Tibial nerve (tissue), 4 donors: ENCODE measurements at regions not wholly inside any gene's neighbourhood (a gene's known extent, or its start where the extent isn't known, plus 50 kb on each side); places are given as distances from the start of the nearest gene placed in this dataset.

Source experiments
- DNase-seq, 2 donors: peaks; one replicate each; pipeline ENCODE4 v3.0.0-alpha.2; 2019; ENCODE audit warnings: low spot score in 2 of 2
- H3K27ac ChIP-seq, 4 donors: fragments of 200-600 bp; sonication (generic) in 3 of 4; one replicate each; pipeline ENCODE4 v1.5.1; 2017 to 2019; ENCODE audit warnings: mild to moderate bottlenecking in 1 of 4
- H3K27me3 ChIP-seq, 2 donors: fragments of 200-600 bp; sonication (generic) in 1 of 2; one replicate each; pipeline versions ENCODE4 v1.5.1 to v1.6.0; 2017 to 2019
- H3K36me3 ChIP-seq, 3 donors: fragments of 200-600 bp; sonication (generic); one replicate each; pipeline ENCODE4 v1.5.1; 2018 to 2019
- H3K4me1 ChIP-seq, 4 donors: fragments of 200-600 bp; sonication (generic) in 3 of 4; one replicate each; pipeline ENCODE4 v1.5.1; 2017 to 2019
- H3K4me3 ChIP-seq, 4 donors: fragments of 200-600 bp; sonication (generic) in 3 of 4; one replicate each; pipeline ENCODE4 v1.5.1; 2017 to 2019; ENCODE audit warnings: mild to moderate bottlenecking in 1 of 4, moderate library complexity in 1 of 4
- H3K9me3 ChIP-seq, 4 donors: fragments of 200-600 bp; sonication (generic) in 3 of 4; one replicate each; pipeline ENCODE4 v1.5.1; 2017 to 2019
- CTCF ChIP-seq, 5 experiments: fragments of 200-600 bp in 3 of 5; fragments of 450-650 bp in 2 of 5; sonication (generic) in 3 of 5; IDR thresholded peaks; one replicate each; pipeline ENCODE4 v1.5.1; 2016 to 2019; ENCODE audit warnings: antibody characterized with exemption in 5 of 5, mild to moderate bottlenecking in 3 of 5, moderate library complexity in 2 of 5
- EP300 ChIP-seq, 2 donors: sonication (generic); formaldehyde crosslinking; IDR thresholded peaks; one replicate each; pipeline ENCODE4 v1.6.1; 2017; ENCODE audit warnings: antibody characterized with exemption in 2 of 2, mild to moderate bottlenecking in 1 of 2
- POLR2A ChIP-seq, 2 donors: fragments of 450-650 bp; IDR thresholded peaks; one replicate each; pipeline ENCODE4 v1.6.1; 2017; ENCODE audit warnings: antibody characterized with exemption in 2 of 2, mild to moderate bottlenecking in 2 of 2, moderate library complexity in 2 of 2
- WGBS, 2 donors: methylation state at CpG; one replicate each; pipeline ENCODE4 v1.1.5; 2018; 5-methylcytosine and 5-hydroxymethylcytosine counted together

GRCh38 chr5:72604111-72604797 is 97.0 kb upstream of the ZNF366 start:
- no peaks in the 10 kb centered on the region for H3K36me3 ChIP-seq
- H3K4me1 ChIP-seq: peaks cover 0 to 20% (median 0%) of the 10 kb centered on the region in 4 donors
- no peaks in the 10 kb centered on the region for H3K27me3 ChIP-seq
- H3K4me3 ChIP-seq: no peak overlapping the region
- WGBS, 2 donors: 68 to 76% methylated on average over 11 of the region's 11 CpGs
- peak overlapping the region in 1 of 4 donors; percentile 55 for H3K27ac ChIP-seq
- peaks cover 0 to 6% (median 0%) of the 10 kb centered on the region in 4 donors for H3K9me3 ChIP-seq
- TF ChIP-seq CTCF (IDR thresholded peaks at IDR 0.05) (no peak), EP300 (IDR thresholded peaks at IDR 0.05) (peak in 1 of 2 donors; percentile 62)
- no peak for DNase-seq

GRCh38 chr5:72602696-72603685 is 95.8 kb upstream of the ZNF366 start:
- no peak for TF ChIP-seq POLR2A (IDR thresholded peaks at IDR 0.05)
- TF ChIP-seq CTCF (IDR thresholded peaks at IDR 0.05): no peak
- TF ChIP-seq EP300 (IDR thresholded peaks at IDR 0.05): no peak
- Histone ChIP-seq H3K9me3 (peaks cover 0 to 11% (median 0%) of the 10 kb centered on the region in 4 donors), H3K4me3 (no peak overlapping the region), H3K27ac (peak overlapping the region in 2 of 4 donors; percentile 44 to 55), H3K4me1 (peaks cover 0 to 15% (median under 1%) of the 10 kb centered on the region in 4 donors), H3K36me3 (no peaks in the 10 kb centered on the region), H3K27me3 (no peaks in the 10 kb centered on the region)
- WGBS, 2 donors: 80 to 83% methylated on average over 6 of the region's 6 CpGs
- no peak for DNase-seq

- H3K36me3 ChIP-seq: no peaks in the 10 kb centered on the region
- TF ChIP-seq POLR2A (IDR thresholded peaks at IDR 0.05): no peak
- no peak for TF ChIP-seq EP300 (IDR thresholded peaks at IDR 0.05)
- no peak for TF ChIP-seq CTCF (IDR thresholded peaks at IDR 0.05)
- 38 to 41% methylated on average over 1 of the region's 1 CpG for WGBS, 2 donors
- DNase-seq: no peak
- H3K9me3 ChIP-seq: peaks cover 0 to 11% (median 0%) of the 10 kb centered on the region in 4 donors
- peaks cover 0 to 27% (median 6%) of the 10 kb centered on the region in 4 donors for H3K4me1 ChIP-seq
- no peaks in the 10 kb centered on the region for H3K27me3 ChIP-seq
- no peak overlapping the region for H3K4me3 ChIP-seq
- no peak overlapping the region for H3K27ac ChIP-seq
Observed at GRCh38 chr5:72601861-72602260, 94.7 kb upstream of the ZNF366 start.

GRCh38 chr5:72600391-72600981 is 93.3 kb upstream of the ZNF366 start:
- Histone ChIP-seq H3K36me3 (no peaks in the 10 kb centered on the region), H3K4me3 (no peak overlapping the region), H3K4me1 (peaks cover 0 to 34% (median 6%) of the 10 kb centered on the region in 4 donors), H3K9me3 (peaks cover 0 to 11% (median 0%) of the 10 kb centered on the region in 4 donors), H3K27ac (peak overlapping the region in 1 of 4 donors; percentile 44), H3K27me3 (no peaks in the 10 kb centered on the region)
- WGBS, 2 donors: 59 to 66% methylated on average over 3 of the region's 3 CpGs
- DNase-seq: no peak
- TF ChIP-seq POLR2A (IDR thresholded peaks at IDR 0.05): no peak
- no peak for TF ChIP-seq CTCF (IDR thresholded peaks at IDR 0.05)
- no peak for TF ChIP-seq EP300 (IDR thresholded peaks at IDR 0.05)
